ENCODE measurements at regions not wholly inside any gene's neighbourhood (a gene's known extent, or its start where the extent isn't known, plus 50 kb on each side); places are given as distances from the start of the nearest gene placed in this dataset.

- DNase-seq, result no peak
Measured at GRCh38 chr9:27752069-27752468, 178.8 kb upstream of the C9orf72 start.

GRCh38 chr9:27755846-27756245 lies 182.6 kb upstream of the C9orf72 start:
- DNase-seq, result no peak

GRCh38 chr9:27756418-27756817 lies 183.1 kb upstream of the C9orf72 start:
- no peak for DNase-seq

GRCh38 chr9:27763831-27764230 lies 190.6 kb upstream of the C9orf72 start:
- DNase-seq, result no peak

DNA sequence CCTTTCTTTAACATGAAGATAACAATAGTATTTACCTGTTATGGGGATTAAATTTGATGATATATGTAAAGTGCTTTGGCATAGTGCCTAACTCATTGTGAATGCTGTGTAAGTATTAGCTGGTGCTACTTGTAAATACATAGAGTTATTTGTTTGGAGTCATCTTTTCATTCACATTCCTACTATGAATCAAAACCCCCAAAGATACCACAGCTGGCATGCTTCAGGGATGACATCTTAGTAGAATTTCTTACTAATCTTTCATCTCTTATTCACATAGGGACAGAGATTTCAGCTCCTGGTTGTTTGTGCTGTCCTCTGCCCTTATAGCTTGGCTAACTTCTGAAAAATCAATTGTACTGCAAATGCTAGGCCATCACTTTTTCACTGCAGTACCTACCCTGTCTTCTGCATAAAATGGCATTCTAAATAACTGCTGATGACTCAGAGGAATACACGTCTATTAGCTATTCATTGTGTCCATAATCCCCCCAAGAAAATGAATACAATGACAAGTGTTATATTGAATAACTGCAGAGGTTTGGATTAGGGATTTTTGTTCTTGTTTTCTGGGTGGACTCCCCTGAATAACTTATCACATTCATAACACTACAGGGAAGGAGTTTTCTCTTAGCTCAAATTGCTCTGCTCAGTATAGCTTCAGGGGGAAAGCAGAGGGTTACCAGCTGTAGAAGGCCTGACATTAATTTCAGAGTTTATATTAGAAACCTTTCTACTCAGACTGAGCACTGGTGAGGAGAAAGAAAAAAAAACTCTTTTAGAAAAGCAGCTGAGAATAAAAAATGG lies 192.2 kb upstream of the C9orf72 start:
- DNase-seq, result no peak

GRCh38 chr9:27766073-27766835 lies 193.0 kb upstream of the C9orf72 start:
- DNase-seq, result no peak

DNA sequence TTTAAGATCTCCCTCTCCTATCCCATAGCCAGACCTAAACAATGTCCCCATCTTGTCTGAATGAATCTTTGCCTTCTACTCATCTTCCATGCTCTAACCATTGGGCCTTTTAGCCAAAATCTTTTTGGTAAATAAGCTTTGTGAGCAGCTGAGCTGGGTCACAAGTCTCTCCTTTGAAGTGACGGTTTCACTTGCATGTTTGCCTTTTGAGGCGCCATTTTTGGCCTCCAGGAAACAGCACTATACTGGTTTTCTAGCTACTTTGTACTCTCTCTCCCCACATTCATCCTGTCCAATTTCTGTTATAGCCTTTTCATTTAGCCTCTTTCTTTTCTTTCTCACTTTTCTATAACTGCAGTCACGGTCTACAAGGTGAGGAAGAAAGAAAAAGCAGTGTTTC lies 195.5 kb upstream of the C9orf72 start:
- DNase-seq, result no peak

DNA sequence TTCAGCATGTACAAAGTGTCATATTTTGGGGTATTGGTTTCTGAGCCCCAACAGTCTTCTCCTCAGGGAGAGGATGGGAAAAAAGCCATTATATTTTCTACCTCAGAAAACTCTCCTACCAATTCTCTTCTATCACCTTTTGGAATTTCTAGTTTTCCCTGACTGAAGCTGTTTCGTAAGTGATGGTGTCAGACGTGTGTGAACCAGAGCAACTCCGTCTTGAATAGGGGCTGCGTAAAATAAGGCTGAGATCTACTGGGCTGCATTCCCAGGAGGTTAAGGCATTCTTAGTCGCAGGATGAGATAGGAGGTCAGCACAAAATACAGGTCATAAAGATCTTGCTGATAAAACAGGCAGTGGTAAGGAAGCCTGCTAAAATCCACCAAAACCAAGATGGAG lies 197.3 kb upstream of the C9orf72 start:
- no peak for DNase-seq

GRCh38 chr9:27771803-27772545 lies 198.7 kb upstream of the C9orf72 start:
- no peak for DNase-seq

DNA sequence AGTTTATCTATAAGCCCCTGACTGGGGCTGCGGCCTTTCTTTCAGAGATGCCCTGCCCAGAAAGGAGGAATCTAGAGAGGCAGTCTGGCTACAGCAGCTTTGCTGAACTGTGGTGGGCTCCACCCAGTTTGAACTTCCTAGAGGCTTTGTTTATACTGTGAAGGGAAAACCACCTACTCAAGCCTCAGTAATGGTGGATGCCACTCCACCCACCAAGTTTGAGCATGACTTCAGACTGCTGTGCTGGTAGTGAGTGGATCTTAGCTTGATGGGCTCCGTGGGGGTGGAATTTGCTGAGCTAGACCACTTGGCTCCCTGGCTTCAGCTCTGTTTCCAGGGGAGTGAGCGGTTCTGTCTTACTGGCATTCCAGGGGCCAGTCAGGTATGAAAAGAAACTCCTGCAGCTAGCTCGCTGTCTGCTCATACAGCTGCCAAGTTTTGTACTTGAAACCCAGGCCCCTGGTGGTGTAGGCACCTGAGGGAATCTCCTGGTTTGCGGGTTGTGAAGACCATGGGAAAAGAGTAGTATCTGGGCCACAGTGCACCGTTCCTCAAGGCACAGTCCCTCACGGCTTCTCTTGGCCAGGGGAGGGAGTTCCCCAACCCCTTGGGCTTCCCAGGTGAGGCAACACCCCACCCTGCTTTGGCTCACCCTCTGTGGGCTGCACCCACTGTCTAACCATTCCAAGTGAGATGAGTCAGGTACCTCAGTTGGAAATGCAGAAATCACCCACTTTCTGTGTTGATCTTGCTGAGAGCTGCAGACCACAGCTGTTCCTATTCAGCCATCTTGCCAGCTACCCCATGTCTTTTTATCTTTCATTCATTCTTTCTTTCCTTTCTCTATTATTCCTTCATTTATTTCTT lies 211.8 kb upstream of the C9orf72 start:
- no peak for DNase-seq

GRCh38 chr9:27785714-27786100 lies 212.4 kb upstream of the C9orf72 start:
- no peak for DNase-seq

- DNase-seq, result no peak
Measured at GRCh38 chr9:27787891-27788290, 214.6 kb upstream of the C9orf72 start.

DNA sequence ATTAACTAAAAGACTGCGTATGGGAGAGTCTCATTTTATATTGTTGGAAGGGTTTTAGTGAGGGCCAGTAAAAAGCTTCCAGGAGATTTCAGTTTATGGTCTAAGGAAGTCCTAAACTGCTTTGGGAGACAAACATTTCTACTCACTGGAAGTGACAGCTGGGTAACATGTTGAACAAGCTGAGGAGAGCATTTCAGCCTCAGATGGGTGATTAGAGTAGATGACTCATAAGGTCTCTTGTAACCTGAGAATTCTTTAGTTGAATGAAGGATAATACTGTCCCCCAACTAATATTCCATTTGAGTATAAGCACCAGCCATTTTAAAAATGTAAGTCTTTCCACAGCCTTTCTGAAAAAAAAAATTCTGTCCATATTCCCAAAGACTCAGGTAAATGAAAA lies 218.0 kb upstream of the C9orf72 start:
- peak; percentile 49 for DNase-seq

DNA sequence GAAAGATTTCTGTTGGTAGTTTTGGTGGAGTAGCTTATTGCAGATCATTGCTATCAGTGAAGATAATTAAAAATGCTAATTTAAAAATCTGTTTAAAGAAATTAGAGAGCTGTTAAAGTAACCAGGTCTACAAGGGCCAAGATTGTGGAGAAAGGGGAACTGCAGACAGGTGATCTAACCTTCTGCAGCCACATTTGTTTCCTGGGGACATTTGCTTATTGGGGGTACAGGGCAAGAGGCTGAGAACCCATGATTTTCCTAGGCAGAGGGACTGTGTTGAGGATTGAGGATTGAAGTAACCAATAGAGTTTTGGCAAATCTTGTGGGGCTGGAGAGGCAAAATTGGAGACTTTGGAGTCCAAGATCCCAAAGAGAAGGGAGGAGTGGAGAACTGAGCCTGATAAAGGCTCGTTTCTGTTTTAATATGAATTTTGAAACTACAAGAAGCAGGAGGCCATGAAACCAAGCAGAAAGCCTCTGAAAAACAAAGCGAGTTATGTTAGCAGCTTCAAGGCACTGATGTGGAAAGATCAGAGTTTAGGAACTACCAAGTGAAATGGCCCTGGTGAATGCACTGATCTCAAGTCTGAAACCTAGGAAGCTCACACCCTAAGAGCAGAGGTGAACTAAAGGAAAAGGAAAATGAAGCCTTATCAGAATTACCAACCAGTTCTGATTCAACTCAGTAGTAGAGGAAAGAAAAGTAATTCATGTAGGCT lies 219.8 kb upstream of the C9orf72 start:
- no peak for DNase-seq

- DNase-seq, result no peak
Measured at GRCh38 chr9:27799326-27799725, 226.0 kb upstream of the C9orf72 start.

GRCh38 chr9:27800159-27800558 lies 226.9 kb upstream of the C9orf72 start:
- DNase-seq, result no peak

DNA sequence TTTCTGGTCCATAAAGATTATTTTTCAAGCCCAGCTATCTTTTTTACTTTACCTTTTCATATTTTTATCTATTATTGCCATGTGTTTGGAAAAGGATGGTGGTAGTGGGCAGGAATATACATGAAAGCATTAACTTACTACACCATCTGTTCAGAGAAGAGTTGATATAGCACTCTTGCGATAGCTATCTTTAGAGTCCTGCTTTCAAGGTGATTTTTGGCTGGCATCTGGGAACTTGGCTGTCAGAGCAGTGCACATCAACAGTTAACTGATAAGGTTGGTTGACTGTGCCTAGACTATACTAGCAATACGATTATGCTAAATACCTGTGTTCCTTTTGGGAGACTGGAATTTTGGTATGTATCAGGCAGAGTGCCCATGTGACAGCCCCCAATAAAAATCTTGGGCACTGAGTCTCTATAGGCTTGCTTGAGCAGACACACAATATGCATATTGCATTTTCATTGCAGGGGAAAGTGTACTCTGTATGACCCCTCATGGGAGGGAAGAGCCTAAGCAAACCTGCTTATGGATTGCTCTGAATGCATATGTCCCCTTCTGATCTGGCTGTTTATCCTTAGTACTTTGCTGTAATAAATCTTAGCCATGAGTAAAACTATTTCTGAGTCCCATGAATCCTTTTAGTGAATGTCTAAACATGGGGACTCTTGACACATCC lies 227.6 kb upstream of the C9orf72 start:
- no peak for DNase-seq

DNA sequence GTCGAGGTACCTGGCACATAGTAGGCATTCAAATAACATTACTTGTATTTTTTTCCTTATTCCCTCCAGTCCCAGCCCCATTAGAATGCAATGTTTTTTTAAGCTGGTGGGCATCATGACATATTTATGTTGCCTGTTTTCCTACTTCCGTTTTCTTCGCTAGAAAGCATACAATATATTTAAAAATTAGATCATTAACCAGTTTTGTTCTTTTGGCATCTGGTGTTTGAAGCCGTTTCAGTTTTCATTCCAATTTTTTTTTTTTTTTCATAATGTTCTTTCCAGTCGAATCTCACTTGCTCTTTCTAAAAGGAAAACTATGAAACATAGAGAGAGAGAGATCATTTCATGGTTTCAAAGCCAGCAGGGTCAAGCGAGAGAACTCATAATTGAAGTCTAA lies 228.3 kb upstream of the C9orf72 start:
- no peak for DNase-seq

DNA sequence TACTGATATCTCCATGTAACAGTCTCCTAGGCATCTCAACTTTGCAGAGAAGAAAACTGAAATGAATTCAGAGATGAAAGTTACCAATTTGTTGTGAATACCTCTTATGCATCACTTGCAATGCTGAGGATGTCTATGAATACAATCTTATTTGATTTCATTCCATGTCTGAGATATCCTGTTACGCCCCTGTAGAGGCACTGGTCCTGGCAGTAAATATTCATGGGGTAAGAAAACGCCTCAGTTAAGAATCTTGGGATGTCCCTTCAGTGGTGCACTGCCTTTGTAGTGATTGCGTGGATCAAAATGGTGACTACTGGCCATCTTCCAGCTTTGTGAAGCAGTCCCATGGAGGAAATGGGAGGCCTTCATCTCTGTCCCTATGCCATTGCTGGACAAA lies 229.1 kb upstream of the C9orf72 start:
- no peak for DNase-seq

DNA sequence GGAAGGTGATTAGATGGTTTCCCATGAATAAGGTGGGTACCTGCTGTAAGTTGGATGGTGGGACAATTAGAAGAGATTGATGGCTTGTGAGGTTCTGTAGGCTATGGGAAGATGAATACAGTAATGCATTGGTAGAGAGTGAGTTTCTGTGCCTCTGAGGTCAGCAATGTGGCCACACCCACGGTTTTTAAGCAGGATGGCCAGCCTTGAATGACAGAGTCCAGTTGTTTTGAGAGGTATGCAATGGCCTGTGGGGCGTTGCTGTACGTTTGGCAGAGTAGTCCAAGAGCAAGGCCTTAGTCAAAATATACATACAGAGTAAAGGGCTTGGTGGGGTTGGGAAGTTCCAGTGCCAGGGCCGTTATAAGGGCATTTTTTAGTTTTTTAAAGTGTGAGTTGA lies 235.6 kb upstream of the C9orf72 start:
- DNase-seq, result no peak

DNA sequence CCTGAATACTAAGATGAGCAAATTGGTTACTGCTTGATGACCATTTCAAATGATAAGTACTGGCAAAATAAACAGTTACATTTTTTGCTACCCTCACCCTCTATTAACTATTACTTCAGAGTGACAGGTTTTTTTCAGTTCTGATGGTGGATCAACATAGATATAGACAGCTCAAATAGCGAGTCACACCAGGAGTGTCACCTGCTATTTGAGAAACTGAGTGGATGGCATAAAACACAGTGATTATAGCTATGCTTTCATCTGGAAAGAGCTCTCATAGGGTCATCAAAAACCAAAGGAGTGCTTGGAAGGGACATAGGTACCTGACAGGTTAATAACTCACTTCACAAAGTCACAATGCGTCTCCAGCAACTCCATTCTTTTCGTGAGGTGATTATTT lies 244.5 kb upstream of the C9orf72 start:
- DNase-seq, result no peak

DNA sequence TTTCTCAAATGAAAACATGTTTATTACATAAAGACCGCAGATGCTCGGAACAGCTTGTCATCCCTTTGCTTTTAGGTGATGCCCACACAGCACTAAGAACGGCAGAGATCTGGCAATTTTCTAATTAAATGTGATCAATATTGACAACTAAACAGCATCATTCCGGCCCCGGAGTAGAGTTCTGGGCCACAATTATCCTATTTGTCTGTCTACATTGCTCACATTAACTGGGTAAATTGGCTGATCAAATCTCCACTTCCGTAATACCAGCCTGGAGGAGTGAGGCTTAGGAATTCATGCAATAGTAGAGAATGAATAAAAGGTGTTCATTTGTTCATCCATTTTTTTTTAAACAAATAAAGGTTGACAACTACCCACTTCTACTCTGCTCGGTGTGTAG lies 245.1 kb upstream of the C9orf72 start:
- no peak for DNase-seq
